ENCODE measurements at regions not wholly inside any gene's neighbourhood (a gene's known extent, or its start where the extent isn't known, plus 50 kb on each side); places are given as distances from the start of the nearest gene placed in this dataset.

DNA sequence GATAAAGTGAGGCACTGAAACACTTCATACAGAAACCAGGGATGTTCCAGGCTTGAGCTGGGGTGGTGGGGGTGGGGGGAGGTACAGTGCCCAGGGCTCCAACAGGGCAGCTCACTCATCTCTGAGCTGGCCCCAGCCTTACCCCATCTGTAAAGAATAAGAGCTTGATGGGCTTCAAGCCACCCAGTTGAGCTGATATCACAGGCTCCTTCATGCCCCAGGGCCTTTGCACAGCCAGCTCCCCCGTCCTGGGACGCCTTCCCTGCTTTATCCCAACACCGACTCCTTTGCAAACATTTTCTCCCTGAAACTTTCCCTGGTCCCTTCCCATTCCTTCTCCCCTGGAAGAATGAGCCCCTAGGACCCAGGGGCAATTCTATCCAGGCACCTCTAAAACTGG is 261.7 kb downstream of the PARN start:
- TF ChIP-seq, protein P1, sequence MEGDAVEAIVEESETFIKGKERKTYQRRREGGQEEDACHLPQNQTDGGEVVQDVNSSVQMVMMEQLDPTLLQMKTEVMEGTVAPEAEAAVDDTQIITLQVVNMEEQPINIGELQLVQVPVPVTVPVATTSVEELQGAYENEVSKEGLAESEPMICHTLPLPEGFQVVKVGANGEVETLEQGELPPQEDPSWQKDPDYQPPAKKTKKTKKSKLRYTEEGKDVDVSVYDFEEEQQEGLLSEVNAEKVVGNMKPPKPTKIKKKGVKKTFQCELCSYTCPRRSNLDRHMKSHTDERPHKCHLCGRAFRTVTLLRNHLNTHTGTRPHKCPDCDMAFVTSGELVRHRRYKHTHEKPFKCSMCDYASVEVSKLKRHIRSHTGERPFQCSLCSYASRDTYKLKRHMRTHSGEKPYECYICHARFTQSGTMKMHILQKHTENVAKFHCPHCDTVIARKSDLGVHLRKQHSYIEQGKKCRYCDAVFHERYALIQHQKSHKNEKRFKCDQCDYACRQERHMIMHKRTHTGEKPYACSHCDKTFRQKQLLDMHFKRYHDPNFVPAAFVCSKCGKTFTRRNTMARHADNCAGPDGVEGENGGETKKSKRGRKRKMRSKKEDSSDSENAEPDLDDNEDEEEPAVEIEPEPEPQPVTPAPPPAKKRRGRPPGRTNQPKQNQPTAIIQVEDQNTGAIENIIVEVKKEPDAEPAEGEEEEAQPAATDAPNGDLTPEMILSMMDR (IDR thresholded peaks at IDR 0.05; ENCODE audit: low read depth, low read length, missing control alignments), result no peak
- H3K4me3 ChIP-seq (replicated peaks; ENCODE audit: low read depth, low read length), result no peak overlapping the region
- no peak for DNase-seq (ENCODE audit: extremely low read depth, low read depth)

DNA sequence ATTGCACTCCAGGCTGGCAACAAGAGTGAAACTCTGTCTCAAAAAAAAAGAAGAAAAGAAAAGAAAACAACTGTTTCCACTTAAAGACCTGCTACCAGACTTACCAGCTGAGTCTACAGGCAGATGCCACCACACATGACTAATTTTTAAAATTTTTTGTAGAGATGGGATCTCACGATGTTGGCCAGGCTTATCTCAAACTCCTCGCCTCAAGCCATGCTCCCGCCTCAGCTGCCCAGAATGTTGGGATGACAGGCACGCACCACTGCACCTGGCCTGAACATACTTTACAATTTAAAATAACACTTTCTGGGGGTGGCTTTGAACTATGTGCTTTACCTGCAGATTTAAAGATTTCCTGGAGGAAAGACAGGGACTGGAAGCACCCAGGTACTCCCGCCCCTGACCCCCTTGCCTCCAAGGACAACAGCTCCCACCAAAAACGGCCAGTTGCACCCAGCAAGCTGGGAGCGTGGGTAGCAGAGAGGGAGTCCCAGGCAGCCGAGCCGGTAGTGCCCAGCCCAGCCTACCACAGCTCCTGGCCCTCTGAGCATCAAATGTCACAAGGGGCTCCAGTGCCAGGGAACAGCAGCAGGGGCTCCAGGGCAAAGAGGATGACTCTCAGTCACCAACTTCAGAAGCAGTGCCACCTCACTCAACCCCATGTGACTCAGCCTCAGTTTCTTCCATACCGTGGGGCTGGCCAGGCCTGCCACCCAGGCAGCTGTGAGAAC is 262.9 kb downstream of the PARN start:
- TF ChIP-seq, protein P1 (IDR thresholded peaks at IDR 0.05; ENCODE audit: low read depth, low read length, missing control alignments), result no peak
- DNase-seq (ENCODE audit: extremely low read depth, low read depth), result no peak

DNA sequence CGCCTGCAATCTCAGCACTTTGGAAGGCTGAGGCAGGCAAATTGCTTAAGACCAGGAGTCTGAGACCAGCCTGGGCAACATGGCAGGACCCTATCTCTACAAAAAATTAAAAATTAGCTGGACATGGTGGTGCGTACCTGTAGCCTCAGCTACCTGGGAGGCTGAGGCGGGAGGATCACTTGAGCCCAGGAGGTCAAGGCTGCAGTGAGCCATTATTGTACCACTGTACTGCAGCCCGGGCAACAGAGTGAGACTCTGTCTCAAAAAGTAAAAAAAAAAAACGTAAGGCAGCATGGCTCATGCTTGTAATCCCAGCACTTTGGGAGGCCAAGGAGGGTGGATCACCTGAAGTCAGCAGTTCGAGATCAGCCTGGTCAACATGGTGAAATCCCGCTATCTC is 263.6 kb downstream of the PARN start:
- no peak overlapping the region for H3K4me3 ChIP-seq (replicated peaks; ENCODE audit: low read depth, low read length)
- no peak for DNase-seq (ENCODE audit: extremely low read depth, low read depth)
- TF ChIP-seq, protein P1 (IDR thresholded peaks at IDR 0.05; ENCODE audit: low read depth, low read length, missing control alignments), result no peak

More for the DNA sequence above, 262.9 kb downstream of the PARN start:
- no peak overlapping the region for H3K4me3 ChIP-seq (replicated peaks; ENCODE audit: low read depth, low read length)

DNA sequence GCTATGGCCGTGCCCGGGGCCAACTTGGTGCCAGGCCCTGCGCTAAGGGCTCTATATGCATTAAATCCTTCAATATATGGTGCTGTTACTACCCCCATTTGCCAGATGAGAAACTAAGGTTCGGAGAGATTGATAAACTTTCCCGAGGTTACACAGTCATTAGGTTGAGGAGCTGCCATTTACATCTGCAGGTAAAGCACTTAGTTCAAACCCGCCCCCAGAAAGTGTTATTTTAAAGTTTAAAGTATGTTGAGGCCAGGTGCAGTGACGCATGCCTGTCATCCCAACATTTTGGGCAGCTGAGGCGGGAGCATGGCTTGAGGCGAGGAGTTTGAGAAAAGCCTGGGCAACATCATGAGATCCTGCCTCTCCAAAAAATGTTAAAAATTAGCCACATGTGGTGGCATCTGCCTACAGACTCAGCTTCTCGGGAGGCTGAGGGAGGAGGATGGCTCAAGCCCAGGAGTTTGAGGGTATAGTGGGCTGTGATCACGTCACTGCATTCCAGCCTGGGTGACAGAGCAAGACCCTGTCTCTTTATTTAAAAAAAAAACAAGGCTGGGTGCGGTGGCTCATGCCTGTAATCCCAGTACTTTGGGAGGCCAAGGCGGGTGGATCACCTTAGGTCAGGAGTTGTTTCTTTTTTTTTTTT is 264.7 kb downstream of the PARN start:
- H3K4me3 ChIP-seq (replicated peaks; ENCODE audit: low read depth, low read length), result no peak overlapping the region
- no peak for DNase-seq (ENCODE audit: extremely low read depth, low read depth)

DNA sequence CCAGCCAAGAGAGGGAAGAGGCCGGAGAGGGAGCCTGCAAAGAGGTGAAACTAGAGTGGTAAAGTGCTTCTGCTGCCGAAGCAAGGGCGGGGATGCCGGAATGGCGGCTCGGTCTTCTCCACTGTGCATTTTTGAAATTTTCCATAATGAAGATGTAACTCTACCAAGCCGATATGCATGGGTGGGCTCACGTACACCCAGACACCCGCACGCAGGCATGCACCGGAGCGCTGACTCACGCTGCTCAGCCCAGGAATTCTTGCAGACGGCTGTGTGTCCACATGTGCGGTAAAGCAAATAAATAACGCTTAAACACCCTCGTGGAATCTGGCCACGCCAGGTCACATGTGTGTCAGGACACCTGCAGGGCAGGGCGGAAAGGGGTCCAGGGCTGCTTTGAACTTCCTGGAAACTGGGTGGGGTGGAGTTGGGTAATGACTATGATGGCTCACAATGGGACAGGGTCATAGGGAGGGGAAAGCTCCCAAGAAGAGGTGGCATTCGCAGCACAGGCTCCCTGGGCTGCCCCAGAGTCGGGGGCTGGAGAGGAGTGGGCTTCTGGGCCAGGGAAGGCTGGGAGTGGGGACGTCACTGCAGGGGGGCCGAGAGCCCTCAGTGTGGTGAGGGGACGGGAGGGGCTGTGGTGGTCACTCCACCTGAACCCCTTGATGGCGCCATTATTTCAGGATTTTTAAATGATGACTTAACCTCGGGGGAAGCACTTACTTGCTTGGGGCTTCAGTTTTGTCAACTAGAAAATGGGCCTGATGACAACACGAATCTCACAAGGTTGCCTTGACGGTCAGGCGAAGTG is 265.5 kb downstream of the PARN start:
- no peak for DNase-seq (ENCODE audit: extremely low read depth, low read depth)
- H3K4me3 ChIP-seq (replicated peaks; ENCODE audit: low read depth, low read length), result no peak overlapping the region
- TF ChIP-seq, protein P1 (IDR thresholded peaks at IDR 0.05; ENCODE audit: low read depth, low read length, missing control alignments), result no peak

More for the DNA sequence above, 264.7 kb downstream of the PARN start:
- TF ChIP-seq, protein P1 (IDR thresholded peaks at IDR 0.05; ENCODE audit: low read depth, low read length, missing control alignments), result no peak

DNA sequence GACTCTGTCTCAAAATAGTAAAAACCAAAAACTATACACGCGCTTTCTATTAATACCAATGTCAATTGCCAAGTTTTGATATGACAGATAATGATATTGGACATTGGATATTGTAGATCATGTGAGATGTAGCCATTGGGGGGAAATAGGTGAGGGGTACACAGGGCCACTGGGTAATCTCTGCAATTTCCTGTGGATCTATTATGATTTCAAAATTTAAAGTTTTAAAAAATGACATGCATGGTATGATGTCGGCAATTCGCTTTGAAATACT is 266.0 kb downstream of the PARN start:
- H3K4me3 ChIP-seq (replicated peaks; ENCODE audit: low read depth, low read length), result no peak overlapping the region
- TF ChIP-seq, protein P1 (IDR thresholded peaks at IDR 0.05; ENCODE audit: low read depth, low read length, missing control alignments), result no peak
- DNase-seq (ENCODE audit: extremely low read depth, low read depth), result no peak

Measured in HFF-Myc (cell line).